ENCODE measurements at regions not wholly inside any gene's neighbourhood (a gene's known extent, or its start where the extent isn't known, plus 50 kb on each side); places are given as distances from the start of the nearest gene placed in this dataset.
"Not testable (repeated sequence)": the region's sequence is repeated elsewhere in the genome, so short reads cannot be mapped to it uniquely, and the experiment has no call there.

DNA sequence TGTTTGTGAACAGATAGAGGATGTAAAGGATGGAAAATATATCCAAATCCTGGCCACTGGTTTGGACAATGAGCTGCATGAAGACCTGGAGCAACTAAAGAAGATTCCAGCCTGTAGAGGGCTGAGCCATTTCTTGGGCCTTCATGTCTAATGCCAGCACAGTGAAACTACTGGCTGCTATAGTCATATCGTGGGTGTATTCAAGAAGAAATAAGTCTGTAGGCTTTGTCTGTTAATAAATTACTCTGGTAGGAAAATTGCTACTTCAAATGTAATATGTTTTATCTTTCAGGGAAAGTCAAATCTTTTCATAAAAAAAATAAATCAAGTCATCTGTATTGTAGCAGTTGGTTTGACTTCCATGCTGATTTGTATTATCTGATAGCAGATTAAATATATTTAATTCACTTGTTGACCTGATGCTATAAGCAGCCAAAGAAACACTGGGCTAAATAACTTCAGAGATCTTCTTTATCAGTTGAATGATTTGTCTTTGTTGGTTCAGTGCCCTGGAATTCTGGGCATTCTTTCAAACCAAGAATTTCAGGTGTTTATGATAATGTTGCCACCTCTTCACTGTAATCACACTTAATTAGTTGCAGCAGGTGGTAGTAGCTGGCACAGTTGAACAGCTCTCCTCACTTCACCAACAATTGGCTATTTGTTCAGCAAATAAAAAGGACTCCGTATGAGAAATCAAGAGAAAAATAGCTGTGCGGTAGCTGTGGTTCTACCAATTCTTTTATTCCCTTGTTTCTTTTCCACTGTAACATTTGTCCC is 1109.5 kb downstream of the NSUN3 start:
- DNase-seq (ENCODE audit: low read depth), result no peak

DNA sequence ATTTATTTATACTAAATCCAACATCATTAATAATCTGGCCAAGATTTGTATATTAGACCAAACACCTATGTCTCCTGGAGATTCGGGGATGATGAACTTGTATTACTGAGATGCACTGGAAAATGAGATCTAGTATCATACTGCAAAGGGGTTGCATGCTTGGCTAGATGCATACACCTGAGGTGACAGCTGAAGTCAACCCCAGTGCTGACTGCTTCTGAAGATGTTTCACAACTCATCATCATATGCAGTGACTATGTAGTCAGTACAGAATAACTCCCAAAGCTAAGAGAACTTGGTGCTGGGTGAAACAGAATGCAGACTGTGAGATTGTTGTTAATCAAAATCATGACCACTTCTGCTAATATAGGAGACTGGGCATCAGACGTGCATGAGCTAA is 1114.2 kb downstream of the NSUN3 start:
- no peak for DNase-seq (ENCODE audit: low read depth)

DNA sequence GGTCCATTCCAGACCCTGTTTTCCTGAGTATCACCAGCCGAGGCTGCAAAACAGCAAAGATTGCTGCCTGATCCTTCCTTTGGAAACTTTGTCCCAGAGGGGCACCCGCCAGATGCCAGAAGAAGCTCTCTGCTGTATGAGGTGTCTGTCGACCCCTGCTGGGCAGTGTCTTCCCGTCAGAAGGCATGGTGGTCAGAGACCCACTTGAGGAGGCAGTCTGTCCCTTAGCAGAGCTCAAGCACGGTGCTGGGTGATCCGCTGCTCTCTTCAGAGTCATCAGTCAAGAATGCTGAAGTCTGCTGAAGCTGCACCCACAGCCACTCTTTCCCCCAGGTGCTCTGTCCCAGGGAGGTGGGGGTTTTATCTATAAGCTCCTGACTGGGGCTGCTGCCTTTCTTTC is 1121.2 kb downstream of the NSUN3 start:
- DNase-seq (ENCODE audit: low read depth), result no peak

DNA sequence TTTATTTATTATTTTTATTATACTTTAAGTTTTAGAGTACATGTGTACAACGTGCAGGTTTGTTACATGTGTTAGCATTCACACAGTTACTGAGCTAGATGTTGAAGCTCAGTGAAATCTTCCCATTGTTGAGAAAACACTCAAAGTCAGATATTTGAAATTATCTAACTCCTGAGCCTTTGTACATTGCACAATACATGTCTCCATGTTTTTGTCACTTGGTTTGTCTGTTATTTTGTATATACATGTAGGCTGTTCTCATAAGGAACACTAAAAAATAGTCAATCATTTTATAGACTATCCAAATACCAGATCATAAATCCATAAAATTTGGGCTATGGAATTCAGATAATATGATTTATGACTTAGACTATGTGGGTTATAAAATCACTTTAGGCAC is 1126.5 kb downstream of the NSUN3 start:
- no peak for DNase-seq (ENCODE audit: low read depth)

DNA sequence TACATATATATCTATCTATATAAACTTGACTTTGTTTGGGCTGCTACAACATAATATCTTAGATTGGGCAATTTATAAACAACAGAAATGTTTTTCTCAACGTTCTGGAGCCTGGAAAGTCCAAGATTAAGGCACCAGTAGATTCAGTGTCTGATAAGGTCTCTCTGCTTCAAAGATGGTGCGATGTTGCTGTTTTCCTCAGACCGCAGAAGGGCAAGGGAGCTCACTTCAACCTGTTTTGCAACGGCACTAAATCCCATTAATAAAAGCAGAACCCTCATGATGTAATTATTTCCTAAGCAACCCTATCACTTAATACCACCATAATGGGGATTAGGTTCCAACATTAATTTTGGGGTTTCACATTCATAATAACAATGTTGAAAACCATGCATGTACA is 1134.8 kb downstream of the NSUN3 start:
- no peak for DNase-seq (ENCODE audit: low read depth)

DNA sequence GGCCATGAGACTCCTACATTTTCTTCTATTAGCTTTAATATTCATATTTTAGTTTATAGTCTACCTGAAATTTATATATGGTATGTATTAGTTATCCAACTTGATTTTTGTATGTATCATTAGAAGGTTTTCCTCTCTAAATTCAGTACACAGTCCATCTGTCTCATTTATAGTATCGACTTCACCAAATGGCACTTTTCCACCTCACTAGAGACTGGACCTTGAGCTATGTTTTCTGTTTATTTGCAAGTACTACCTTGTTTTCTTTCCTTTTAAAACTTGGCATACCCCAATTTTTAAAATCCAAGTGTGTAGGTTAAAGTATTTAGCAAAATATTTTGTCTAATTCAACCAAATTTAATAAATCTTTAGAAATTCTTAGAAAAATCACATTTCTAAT is 1137.5 kb downstream of the NSUN3 start:
- DNase-seq (ENCODE audit: low read depth), result no peak

DNA sequence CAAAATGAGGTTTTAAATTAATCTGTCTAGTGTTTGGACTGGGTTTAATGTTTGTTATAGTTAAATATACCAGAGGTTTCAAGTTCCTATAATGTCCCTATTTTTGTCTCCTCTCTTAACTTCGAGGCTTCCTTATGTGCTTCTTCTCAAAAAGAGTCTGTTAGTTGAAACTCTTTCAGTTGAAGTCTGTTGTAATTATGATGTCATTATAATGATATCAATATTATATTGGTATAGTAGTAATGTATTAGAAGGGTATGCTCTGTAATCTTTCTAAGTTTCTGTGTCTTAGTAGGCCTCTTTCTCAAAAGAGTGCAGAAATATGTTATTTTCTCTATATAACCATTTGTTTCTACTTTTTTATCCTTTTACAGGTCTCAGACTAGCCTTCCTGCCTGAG is 1148.0 kb downstream of the NSUN3 start:
- no peak for DNase-seq (ENCODE audit: low read depth)

DNA sequence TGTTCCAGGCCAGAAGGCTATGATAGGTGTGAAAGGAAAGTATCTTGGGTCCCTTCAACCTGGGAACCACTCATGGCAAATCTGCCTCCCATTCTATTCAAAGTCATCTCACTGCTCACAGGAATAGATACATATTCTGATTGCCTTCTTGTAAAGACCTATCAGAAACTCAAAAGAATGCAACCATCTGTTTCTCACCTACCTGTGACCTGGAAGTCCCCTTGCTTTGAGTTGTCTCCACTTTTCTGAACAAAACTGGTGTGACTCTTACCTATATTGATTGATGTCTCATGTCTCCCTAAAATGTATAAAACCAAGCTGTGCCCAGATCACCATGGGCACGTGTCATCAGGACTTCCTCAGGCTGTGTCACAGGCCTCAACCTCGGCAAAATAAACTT is 1149.3 kb downstream of the NSUN3 start:
- DNase-seq (ENCODE audit: low read depth), result no peak

DNA sequence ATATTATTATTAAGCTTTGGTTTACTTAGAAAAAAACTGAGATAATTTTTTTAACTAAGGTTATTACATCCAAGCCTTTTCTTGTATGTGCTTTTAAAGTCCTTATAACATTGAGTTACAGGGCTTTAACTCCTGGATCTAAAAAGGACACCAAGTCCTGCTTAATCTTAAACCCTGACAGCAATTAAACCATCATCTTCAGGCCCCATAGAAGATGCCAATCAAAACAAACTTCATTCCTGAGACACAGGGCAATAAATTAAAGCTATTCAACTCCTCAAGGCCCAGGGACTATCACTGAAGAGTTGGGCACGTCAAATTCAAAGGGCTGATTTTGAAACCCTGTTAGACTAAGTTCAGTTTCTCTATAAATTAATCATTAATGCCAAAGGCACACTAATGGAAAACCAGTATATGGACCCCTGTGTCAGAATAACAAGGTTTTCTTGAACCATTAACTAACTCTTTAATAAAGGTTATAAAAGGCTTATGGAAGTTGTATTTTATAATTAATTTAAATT is 1152.6 kb downstream of the NSUN3 start:
- no peak for DNase-seq (ENCODE audit: low read depth)

DNA sequence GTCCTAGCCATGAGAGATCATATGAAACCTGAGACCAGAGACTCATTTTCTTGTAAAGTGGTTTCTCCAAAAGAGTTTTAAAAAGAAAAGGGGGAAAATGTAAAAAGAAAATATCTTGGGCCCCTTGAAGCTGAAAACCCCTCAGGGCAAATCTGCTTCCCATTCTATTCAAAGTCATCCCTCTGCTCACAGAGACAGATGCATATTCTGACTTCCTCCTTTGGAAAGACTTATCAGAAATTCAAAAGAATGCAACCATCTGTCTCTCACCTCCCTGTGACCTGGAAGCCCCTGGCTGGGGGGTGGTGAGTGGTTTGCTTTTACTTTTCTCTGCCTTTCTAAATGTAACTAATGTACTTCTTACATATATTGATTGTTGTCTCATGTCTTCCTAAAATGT is 1154.8 kb downstream of the NSUN3 start:
- DNase-seq (ENCODE audit: low read depth), result no peak

DNA sequence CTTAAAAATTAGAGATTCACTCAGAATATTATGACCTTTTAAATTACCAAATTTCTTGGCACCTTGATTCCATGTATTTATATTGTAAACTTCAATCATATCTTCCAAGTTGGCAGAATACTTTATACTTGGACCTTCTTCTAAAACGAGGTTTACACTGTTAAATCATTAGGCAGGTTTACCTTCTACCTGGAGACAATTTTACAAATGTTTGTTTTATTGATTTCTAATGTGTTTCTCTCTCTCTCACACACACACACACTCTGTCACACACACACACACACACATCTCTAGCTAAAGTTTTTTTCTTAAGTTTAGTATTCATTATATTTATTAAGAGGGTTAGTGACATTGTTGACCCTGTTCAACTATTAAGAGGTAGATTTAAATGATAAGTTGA is 1155.6 kb downstream of the NSUN3 start:
- no peak for DNase-seq (ENCODE audit: low read depth)

DNA sequence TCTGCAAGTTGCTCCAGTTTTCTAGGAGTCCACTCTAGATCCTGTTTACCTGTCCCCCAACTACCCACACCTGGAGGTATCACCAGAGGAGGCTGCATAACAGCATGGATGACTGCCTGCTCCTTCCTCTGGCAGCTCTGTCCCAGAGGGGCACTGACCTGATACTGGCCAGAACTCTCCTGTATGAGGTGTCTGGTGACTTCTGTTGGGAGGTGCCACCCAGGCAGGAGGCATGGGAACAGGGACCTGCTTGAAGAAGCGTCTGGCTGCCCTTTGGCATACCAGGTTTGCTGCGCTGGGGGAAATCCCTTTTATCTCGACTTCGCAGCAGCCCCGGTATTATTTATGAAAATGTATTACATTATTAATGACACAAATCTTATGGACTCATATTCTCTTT is 1163.6 kb downstream of the NSUN3 start:
- no peak for DNase-seq (ENCODE audit: low read depth)

DNA sequence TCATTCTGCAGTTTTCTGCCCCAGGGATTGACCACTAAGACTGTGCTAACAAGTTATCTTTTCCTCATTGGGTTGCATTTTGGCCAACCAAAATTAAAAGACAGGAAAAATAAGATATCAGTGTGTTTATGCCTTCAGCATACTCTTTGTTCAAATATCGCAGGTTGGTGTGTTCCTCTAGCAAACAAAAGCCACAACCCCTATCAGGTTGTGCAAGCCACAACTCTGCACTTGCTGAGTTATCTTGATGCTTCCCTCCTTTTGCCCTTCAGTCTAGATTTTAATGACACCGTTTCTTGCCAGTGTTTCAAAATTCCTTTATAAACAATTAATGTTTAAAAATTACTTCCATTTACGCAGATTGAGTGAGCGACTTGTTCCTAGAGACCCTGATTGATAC is 1164.2 kb downstream of the NSUN3 start:
- DNase-seq (ENCODE audit: low read depth), result no peak

DNA sequence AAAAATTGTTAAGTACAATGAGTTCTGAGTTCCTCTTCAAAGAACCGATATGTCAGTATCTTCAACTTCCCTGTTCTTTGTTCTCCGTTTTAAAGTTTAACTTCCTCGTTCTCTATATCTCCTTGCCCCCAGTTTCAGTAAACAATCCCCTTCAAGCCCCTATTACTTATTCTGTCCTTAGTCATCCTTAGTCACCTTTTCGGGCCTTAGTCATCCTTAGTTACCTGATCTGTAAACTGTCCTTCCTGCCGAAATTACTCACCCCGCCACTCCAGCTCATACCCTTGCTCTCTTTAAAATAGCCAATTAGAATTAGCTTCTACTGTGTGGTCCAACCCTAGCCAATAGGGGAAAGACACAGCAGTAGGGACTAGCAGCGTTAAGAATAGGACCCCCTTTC is 1165.6 kb downstream of the NSUN3 start:
- no peak for DNase-seq (ENCODE audit: low read depth)

DNA sequence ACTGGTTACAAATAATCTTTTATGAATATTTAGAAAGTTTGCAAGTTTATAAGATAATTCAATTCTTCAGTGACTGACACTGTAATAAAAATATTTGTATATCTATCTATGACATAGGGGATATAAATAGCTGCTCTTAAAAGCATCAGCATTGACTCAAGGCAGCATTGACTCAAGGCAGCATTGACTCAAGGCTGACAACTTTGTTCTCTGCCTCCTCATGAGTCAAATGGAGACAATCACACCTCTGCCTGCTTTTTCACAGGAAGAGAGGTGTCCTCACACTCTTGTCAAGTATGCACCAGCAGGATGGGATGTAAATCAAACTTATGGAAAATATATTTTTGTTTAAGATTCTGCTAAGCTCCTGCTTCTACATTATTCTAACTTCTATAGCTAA is 1173.1 kb downstream of the NSUN3 start:
- DNase-seq (ENCODE audit: low read depth), result no peak

DNA sequence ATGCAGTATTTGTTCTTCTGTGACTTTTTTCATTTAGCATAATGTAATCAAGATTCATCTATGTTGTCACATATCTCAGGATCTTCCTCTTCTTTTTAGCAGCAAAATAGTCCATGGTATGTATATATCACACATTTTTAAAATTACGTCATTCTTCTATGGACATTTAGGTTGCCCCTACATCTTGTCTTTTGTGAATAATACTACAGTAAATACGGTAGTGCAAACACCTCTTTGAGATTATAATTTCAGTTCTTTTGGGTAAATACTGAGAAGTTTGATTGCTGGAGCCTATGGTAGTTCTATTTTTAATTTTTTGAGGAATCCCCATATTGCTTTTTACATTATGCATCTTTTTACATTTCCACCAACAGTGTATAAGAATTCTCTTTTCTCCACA is 1174.9 kb downstream of the NSUN3 start:
- no peak for DNase-seq (ENCODE audit: low read depth)

DNA sequence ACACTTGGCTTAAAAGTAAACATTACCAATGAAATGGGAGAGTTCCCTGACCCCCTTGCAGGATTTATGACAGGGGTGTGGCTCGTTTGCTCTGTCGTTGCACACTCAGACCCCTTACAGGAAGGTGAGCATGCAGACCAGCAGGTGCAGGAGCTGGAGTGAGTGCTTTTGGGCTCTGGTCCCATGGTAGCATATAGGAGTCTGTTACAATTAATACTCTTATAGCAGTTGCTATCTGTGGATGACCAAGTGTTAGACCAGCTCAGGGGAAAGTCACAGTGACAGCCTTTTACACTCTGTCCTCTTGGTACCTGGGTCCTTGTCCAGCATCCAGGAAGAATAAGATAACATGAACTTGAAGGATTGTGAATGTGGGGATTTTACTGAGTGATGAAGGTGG is 1177.5 kb downstream of the NSUN3 start:
- DNase-seq (ENCODE audit: low read depth), result no peak

DNA sequence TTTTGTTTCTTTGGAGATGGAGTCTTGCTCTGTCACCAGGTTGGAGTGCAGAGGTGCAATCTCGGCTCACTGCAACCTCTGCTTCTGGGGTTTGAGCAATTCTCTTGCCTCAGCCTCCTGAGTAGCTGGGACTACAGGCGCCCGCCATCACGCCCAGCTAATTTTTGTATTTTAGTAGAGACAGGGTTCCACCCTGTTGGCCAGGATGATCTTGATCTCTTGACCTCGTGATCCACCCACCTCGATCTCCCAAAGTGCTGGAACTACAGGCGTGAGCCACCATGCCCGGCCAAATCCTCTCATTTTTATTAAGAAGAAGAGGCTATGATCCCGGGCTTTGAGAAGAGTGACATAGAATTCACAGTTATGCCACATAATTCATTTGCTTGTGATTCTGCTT is 1178.4 kb downstream of the NSUN3 start:
- DNase-seq (ENCODE audit: low read depth), result not testable (repeated sequence)

DNA sequence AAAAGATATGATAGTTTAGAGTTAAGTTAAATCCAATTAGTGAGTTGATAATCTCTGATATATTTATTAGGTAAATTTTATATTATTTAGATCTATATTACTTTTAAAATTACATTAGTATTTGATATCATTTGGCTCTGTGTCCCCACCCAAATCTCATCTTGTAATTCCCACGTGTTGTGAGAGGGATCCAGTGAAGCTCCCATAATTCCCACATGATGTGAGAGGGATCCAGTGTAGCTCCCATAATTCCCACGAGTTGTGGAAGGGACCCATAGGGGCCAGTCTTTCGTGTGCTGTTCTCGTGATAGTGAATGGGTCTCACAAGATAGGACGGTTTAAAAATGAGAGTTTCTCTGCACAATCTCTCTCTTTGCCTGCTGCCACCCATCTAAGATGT is 1183.6 kb downstream of the NSUN3 start:
- DNase-seq (ENCODE audit: low read depth), result no peak

DNA sequence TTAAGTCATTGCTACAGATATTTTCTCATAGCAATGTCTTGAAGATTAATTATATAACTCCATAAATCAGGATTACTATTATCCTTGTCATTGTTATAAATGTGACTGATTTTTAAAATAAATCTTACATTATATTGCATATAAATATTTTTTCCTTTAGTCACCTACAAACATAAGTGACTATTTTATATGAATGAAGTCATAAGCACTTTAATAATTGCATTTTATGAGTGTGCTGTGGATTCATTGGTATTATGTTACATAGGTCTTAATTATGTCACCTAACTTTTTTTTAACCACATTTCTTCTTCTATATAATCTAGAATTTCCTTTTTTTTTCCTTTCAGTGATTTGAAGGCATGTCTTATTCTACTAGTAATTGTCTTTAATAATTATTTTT is 1191.2 kb downstream of the NSUN3 start:
- DNase-seq (ENCODE audit: low read depth), result no peak

DNA sequence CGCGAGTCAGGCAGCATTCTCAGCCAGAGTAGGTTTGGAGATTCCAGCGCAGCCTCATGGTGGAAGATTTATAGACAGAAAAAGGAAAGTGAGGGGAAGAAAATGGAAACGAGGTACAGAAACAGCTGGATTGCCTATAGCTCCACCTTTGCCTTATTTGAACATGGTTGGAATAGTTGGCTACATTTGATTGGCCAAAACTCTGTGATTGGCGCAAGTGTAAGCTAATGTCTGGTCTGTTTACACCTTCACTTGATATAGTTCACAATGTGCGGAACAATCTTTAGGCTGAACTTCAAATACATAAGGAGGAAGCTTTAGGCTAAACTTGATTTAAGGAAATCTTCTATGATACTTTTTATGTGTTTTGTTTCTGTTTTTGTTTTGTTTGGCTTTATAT is 1191.9 kb downstream of the NSUN3 start:
- no peak for DNase-seq (ENCODE audit: low read depth)

DNA sequence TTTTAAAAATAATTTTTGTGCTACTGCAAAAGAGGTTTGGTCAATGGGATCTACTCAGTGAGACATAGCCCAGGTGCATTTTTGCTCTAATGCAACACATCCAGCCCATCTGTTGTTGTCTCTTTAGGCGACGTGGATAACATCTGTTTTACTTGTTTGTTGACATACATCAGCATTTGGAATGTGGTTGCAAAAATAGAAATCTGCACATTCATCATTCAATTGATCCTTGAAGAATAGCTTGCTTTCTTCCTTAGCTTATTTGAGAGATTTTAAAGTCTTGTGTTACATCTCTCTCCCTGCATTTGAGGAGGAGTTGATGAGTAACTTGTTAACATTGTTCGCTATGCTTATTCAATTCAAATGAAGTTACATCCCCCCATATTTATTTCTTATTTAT is 1202.3 kb downstream of the NSUN3 start:
- no peak for DNase-seq (ENCODE audit: low read depth)

DNA sequence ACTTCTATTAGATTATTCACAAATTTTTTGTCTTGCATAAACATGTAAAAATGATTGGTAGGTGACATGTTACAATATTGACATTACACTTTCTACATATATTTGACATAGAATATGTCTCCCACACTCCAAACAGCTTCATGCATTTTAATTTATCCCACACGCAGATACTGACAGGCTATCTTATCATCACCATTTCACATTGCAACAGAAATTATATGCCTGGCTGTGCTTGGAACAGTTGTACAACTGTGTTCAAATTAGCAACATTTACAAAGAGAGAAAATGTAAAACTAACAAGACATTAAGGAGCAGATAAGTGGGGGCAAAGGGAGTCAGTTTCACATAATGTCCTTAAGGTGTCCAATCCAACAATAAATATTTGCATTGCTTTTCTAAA is 1208.5 kb downstream of the NSUN3 start:
- no peak for DNase-seq (ENCODE audit: low read depth)

DNA sequence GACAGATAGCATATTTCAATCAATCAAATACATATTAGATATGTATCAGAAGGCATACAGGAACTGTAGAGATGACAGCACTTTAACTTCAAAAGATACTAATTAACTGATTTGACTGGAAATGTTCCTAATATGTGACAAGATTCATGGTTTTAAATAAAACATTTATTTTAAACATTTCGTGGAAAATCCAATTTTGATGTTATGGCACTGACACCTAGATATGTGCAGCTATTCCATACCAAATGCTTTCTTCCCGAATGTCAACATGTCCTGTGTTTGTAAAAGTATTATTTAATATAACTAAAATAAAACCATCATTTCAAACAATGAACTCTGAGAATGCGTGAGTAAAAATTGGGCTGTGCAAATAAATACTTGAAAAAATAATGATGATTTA is 1209.3 kb downstream of the NSUN3 start:
- DNase-seq (ENCODE audit: low read depth), result no peak

Data from activated T-helper 1 cell treated with Interleukin-2 at 50 U/mL for 16 hours (primary cell).